ENCODE measurements at regions not wholly inside any gene's neighbourhood (a gene's known extent, or its start where the extent isn't known, plus 50 kb on each side); places are given as distances from the start of the nearest gene placed in this dataset.

DNA sequence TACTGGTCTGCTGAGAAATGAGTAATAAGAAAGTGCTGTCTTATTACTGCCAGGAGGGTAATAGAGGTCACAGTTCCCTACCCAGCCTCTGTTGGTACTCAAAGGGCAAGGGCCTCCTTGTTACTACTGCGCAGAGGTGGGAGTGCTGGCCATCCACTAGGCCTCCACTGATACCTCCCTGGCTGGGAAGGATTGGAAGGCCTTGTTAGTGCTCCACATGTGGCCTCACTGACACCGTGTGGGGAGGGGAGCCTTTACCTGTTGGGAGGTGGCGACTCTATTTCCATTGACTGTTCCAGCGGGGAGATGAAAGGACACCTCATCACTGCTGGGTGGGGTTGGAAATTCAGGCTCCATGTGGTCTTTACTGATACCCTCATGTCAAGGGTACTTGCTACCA, 57.8 kb upstream of the USP24 start:
- DNase-seq: no peak
- H3K4me3 Mint-ChIP-seq (ENCODE audit: unreplicated experiment): no peak overlapping the region

More for the DNA sequence above, 57.8 kb upstream of the USP24 start:
- Mint-ChIP-seq H3K27me3 (ENCODE audit: unreplicated experiment) (peaks cover 5% of the 10 kb centered on the region), H3K27ac (ENCODE audit: unreplicated experiment) (no peak overlapping the region), H3K36me3 (ENCODE audit: unreplicated experiment) (no peaks in the 10 kb centered on the region), H3K4me1 (ENCODE audit: low read depth, unreplicated experiment) (peaks cover 8% of the 10 kb centered on the region), H3K9me3 (ENCODE audit: unreplicated experiment) (peaks cover 1% of the 10 kb centered on the region)
- TF ChIP-seq, protein P1, sequence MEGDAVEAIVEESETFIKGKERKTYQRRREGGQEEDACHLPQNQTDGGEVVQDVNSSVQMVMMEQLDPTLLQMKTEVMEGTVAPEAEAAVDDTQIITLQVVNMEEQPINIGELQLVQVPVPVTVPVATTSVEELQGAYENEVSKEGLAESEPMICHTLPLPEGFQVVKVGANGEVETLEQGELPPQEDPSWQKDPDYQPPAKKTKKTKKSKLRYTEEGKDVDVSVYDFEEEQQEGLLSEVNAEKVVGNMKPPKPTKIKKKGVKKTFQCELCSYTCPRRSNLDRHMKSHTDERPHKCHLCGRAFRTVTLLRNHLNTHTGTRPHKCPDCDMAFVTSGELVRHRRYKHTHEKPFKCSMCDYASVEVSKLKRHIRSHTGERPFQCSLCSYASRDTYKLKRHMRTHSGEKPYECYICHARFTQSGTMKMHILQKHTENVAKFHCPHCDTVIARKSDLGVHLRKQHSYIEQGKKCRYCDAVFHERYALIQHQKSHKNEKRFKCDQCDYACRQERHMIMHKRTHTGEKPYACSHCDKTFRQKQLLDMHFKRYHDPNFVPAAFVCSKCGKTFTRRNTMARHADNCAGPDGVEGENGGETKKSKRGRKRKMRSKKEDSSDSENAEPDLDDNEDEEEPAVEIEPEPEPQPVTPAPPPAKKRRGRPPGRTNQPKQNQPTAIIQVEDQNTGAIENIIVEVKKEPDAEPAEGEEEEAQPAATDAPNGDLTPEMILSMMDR (IDR thresholded peaks at IDR 0.05; ENCODE audit: partially characterized antibody, unreplicated experiment): no peak

Measured in glutamatergic neuron (in vitro differentiated cells).